ENCODE measurements at regions not wholly inside any gene's neighbourhood (a gene's known extent, or its start where the extent isn't known, plus 50 kb on each side); places are given as distances from the start of the nearest gene placed in this dataset.

DNA sequence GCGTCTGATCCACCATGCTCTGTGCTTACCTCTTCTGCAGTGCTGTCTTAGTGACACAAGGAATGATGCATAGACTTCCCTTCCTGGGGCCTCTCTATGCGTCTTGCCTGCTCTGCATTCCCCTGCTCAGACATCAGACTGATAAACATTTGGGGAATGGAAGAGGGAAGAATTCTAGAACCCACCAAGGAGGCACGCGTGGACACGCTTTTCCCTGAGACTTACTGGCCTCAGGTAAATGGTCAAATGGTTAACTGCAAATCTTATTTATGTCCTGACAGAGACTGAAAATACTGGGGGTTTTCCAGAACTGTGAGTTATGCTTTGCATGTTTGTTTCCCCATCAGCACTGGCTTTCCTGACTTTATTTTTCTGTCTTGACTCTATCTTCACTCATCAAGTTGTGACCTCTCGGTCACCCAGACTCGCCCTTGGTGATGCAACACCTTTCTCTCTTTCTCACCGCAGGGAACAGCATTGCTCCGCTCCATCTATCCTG, 285.9 kb upstream of the FZD8 start:
- TF ChIP-seq, protein P1, sequence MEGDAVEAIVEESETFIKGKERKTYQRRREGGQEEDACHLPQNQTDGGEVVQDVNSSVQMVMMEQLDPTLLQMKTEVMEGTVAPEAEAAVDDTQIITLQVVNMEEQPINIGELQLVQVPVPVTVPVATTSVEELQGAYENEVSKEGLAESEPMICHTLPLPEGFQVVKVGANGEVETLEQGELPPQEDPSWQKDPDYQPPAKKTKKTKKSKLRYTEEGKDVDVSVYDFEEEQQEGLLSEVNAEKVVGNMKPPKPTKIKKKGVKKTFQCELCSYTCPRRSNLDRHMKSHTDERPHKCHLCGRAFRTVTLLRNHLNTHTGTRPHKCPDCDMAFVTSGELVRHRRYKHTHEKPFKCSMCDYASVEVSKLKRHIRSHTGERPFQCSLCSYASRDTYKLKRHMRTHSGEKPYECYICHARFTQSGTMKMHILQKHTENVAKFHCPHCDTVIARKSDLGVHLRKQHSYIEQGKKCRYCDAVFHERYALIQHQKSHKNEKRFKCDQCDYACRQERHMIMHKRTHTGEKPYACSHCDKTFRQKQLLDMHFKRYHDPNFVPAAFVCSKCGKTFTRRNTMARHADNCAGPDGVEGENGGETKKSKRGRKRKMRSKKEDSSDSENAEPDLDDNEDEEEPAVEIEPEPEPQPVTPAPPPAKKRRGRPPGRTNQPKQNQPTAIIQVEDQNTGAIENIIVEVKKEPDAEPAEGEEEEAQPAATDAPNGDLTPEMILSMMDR (IDR thresholded peaks at IDR 0.05 in 2 of 3, conservative IDR thresholded peaks at IDR 0.05 in 1 of 3; ENCODE audit: borderline replicate concordance in 1 of 3, insufficient read depth in 1 of 3, low read depth in 2 of 3, low read length in 2 of 3) = no peak
- TF ChIP-seq POLR2A (IDR thresholded peaks at IDR 0.05; ENCODE audit: borderline replicate concordance, extremely low read depth, insufficient read depth, insufficient read length) (no peak), ELF1 (IDR thresholded peaks at IDR 0.05; ENCODE audit: borderline replicate concordance, low read depth) (no peak), EZH2 (IDR thresholded peaks at IDR 0.05) (no peak), POLR2AphosphoS5 (IDR thresholded peaks at IDR 0.05; ENCODE audit: low read depth, low read length) (no peak), SP1 (IDR thresholded peaks at IDR 0.05; ENCODE audit: low read depth) (no peak), YY1 (IDR thresholded peaks at IDR 0.05; ENCODE audit: extremely low read depth, insufficient replicate concordance, low read depth, low read length) (no peak), TCF7L2 (IDR thresholded peaks at IDR 0.05; ENCODE audit: borderline replicate concordance, extremely low read depth, insufficient read depth, insufficient read length) (no peak)
- TF ChIP-seq, protein P2, sequence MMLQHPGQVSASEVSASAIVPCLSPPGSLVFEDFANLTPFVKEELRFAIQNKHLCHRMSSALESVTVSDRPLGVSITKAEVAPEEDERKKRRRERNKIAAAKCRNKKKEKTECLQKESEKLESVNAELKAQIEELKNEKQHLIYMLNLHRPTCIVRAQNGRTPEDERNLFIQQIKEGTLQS (IDR thresholded peaks at IDR 0.05) = no peak
- TF ChIP-seq, protein P3, sequence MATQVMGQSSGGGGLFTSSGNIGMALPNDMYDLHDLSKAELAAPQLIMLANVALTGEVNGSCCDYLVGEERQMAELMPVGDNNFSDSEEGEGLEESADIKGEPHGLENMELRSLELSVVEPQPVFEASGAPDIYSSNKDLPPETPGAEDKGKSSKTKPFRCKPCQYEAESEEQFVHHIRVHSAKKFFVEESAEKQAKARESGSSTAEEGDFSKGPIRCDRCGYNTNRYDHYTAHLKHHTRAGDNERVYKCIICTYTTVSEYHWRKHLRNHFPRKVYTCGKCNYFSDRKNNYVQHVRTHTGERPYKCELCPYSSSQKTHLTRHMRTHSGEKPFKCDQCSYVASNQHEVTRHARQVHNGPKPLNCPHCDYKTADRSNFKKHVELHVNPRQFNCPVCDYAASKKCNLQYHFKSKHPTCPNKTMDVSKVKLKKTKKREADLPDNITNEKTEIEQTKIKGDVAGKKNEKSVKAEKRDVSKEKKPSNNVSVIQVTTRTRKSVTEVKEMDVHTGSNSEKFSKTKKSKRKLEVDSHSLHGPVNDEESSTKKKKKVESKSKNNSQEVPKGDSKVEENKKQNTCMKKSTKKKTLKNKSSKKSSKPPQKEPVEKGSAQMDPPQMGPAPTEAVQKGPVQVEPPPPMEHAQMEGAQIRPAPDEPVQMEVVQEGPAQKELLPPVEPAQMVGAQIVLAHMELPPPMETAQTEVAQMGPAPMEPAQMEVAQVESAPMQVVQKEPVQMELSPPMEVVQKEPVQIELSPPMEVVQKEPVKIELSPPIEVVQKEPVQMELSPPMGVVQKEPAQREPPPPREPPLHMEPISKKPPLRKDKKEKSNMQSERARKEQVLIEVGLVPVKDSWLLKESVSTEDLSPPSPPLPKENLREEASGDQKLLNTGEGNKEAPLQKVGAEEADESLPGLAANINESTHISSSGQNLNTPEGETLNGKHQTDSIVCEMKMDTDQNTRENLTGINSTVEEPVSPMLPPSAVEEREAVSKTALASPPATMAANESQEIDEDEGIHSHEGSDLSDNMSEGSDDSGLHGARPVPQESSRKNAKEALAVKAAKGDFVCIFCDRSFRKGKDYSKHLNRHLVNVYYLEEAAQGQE (IDR thresholded peaks at IDR 0.05; ENCODE audit: low read depth) = no peak
